Brain microvascular endothelial cell (primary cell): ENCODE measurements at regions not wholly inside any gene's neighbourhood (a gene's known extent, or its start where the extent isn't known, plus 50 kb on each side); places are given as distances from the start of the nearest gene placed in this dataset.

Experiments used
- DNase-seq: peaks from one replicate; pipeline ENCODE4 v3.0.0-alpha.2; 2020
- H3K27ac ChIP-seq: fragments of 250-450 bp; sonication (Bioruptor Pico); 2 replicates; pipeline ENCODE4 v1.5.1; 2020; ENCODE audit warnings: mild to moderate bottlenecking, moderate library complexity
- H3K27me3 ChIP-seq: fragments of 250-450 bp; sonication (Bioruptor Pico); replicated peaks from 2 replicates; pipeline ENCODE4 v1.5.1; 2020; ENCODE audit warnings: mild to moderate bottlenecking
- H3K36me3 ChIP-seq: fragments of 250-450 bp; sonication (Bioruptor Pico); replicated peaks from 2 replicates; pipeline ENCODE4 v1.5.1; 2020; ENCODE audit warnings: mild to moderate bottlenecking
- H3K4me3 ChIP-seq: 2 replicates; pipeline ENCODE4 v1.5.1; 2011; ENCODE audit warnings: low read depth, mild to moderate bottlenecking, control low read depth, low read length, moderate library complexity
- CTCF ChIP-seq: IDR thresholded peaks from 2 replicates; pipeline ENCODE4 v1.5.1; 2011; ENCODE audit warnings: low read depth, mild to moderate bottlenecking, moderate library complexity, low read length, control low read depth, inconsistent platforms; ENCODE audit errors: missing control alignments
- in situ Hi-C: cut with HindIII; loops from 2 replicates; pipeline ENCODE4 v1.10.0; 2017; ENCODE audit warnings: low sequenced_read_pairs, low pct_ligation_motif_present

- in situ Hi-C loops: no loop called here
- H3K36me3 ChIP-seq: no peaks in the 10 kb centered on the region
- no peak for DNase-seq
- no peak overlapping the region for H3K27ac ChIP-seq
- no peak overlapping the region for H3K4me3 ChIP-seq
- no peaks in the 10 kb centered on the region for H3K27me3 ChIP-seq
- TF ChIP-seq CTCF: no peak
These were observed 1005.6 kb downstream of the TBC1D22A start for GRCh38 chr22:47768027-47768426.

- in situ Hi-C loops: no loop called here
- TF ChIP-seq CTCF: no peak
- DNase-seq: no peak
- no peak overlapping the region for H3K4me3 ChIP-seq
- no peak overlapping the region for H3K27ac ChIP-seq
- H3K36me3 ChIP-seq: no peaks in the 10 kb centered on the region
- no peaks in the 10 kb centered on the region for H3K27me3 ChIP-seq
These were observed 1005.0 kb downstream of the TBC1D22A start for GRCh38 chr22:47767403-47767802.

- Histone ChIP-seq H3K27me3 (no peaks in the 10 kb centered on the region), H3K36me3 (no peaks in the 10 kb centered on the region), H3K4me3 (no peak overlapping the region), H3K27ac (no peak overlapping the region)
- in situ Hi-C loops: no loop called here
- no peak for TF ChIP-seq CTCF
- DNase-seq: no peak
These were observed 1003.3 kb downstream of the TBC1D22A start for GRCh38 chr22:47765757-47766156.

- TF ChIP-seq CTCF: no peak
- Histone ChIP-seq H3K27ac (no peak overlapping the region), H3K27me3 (no peaks in the 10 kb centered on the region), H3K4me3 (no peak overlapping the region), H3K36me3 (no peaks in the 10 kb centered on the region)
- no peak for DNase-seq
- in situ Hi-C loops: no loop called here
These were observed 999.7 kb downstream of the TBC1D22A start for GRCh38 chr22:47762141-47762540.

- no peak for TF ChIP-seq CTCF
- in situ Hi-C loops: no loop called here
These were observed 997.5 kb downstream of the TBC1D22A start for GRCh38 chr22:47759909-47760308.

GRCh38 chr22:47757741-47758140 is 995.3 kb downstream of the TBC1D22A start:
- DNase-seq: no peak
- Histone ChIP-seq H3K36me3 (no peaks in the 10 kb centered on the region), H3K27me3 (no peaks in the 10 kb centered on the region), H3K4me3 (no peak overlapping the region), H3K27ac (no peak overlapping the region)
- TF ChIP-seq CTCF: no peak
- in situ Hi-C loops: no loop called here

More at GRCh38 chr22:47759909-47760308, 997.5 kb downstream of the TBC1D22A start:
- H3K27me3 ChIP-seq: no peaks in the 10 kb centered on the region
- H3K27ac ChIP-seq: no peak overlapping the region
- H3K36me3 ChIP-seq: no peaks in the 10 kb centered on the region
- DNase-seq: no peak
- no peak overlapping the region for H3K4me3 ChIP-seq
